HepG2 (cell line): ENCODE measurements at regions not wholly inside any gene's neighbourhood (a gene's known extent, or its start where the extent isn't known, plus 50 kb on each side); places are given as distances from the start of the nearest gene placed in this dataset.

ENCODE experiments used
- ATAC-seq: fragments of 200-7000 bp; cut with Tn5 transposase; 3 replicates; pipeline ENCODE4 v1.9.1; 2020; ENCODE audit warnings: mild to moderate bottlenecking, moderate library complexity
- BruUV-seq: library from RNA; stranded (reverse); fragments of 400-500 nt; replicated peaks from 2 replicates; lab custom pipeline; 2021; lab: Mats Ljungman, UMichigan
- CTCF ChIA-PET: fragments of 300-600 bp; formaldehyde crosslinking; extraction: SDS; loops from one replicate; lab custom pipeline; 2021; ENCODE audit warnings: low total read pairs, inconsistent platforms, low intra/inter-chr PET ratio; lab: Yijun Ruan, JAX
- POLR2A ChIA-PET: fragments of 350-600 bp; sonication (Branson Sonifier 250); formaldehyde crosslinking; loops from one replicate; lab custom pipeline; 2020; ENCODE audit warnings: antibody characterized with exemption, inconsistent platforms; lab: Yijun Ruan, JAX
- DNase-seq: peaks from one replicate; pipeline ENCODE4 v3.0.0-alpha.2; 2015; ENCODE audit warnings: low spot score
- FAIRE-seq: peaks from 3 replicates; lab custom pipeline; 2011; peaks lifted over from hg19 to GRCh38; lab: Jason Lieb, UNC
- H2AFZ ChIP-seq: one replicate; pipeline ENCODE4 v1.6.1; 2011; ENCODE audit warnings: low read length, inconsistent platforms
- H3K27ac ChIP-seq: fragments of 300-600 bp; 3 replicates; pipeline ENCODE4 v1.8.0; 2011; ENCODE audit warnings: mixed run types, mild to moderate bottlenecking, mixed read lengths, low read length, inconsistent platforms; ENCODE audit not compliant: insufficient read depth; ENCODE audit errors: extremely low read length
- H3K27me3 ChIP-seq, 2 experiments: fragments of 200-600 bp in 1 of 2; 2 replicates in 1 of 2; 3 replicates in 1 of 2; pipeline versions ENCODE4 v1.6.0 to v1.8.0; 2011; ENCODE audit warnings: low read length in 2 of 2, mild to moderate bottlenecking in 2 of 2, moderate library complexity in 2 of 2, inconsistent platforms in 1 of 2; ENCODE audit not compliant: insufficient read depth in 2 of 2, control insufficient read depth in 1 of 2
- H3K36me3 ChIP-seq, 2 experiments: fragments of 200-600 bp in 1 of 2; replicated peaks in 1 of 2; 2 replicates in 1 of 2; 3 replicates in 1 of 2; pipeline versions ENCODE4 v1.5.1 to v1.8.0; 2011; ENCODE audit warnings: low read length in 2 of 2, inconsistent platforms in 1 of 2; ENCODE audit not compliant: insufficient read depth in 2 of 2, control insufficient read depth in 1 of 2
- H3K4me1 ChIP-seq: 2 replicates; pipeline ENCODE4 v1.5.1; 2012; ENCODE audit warnings: low read length, inconsistent platforms; ENCODE audit not compliant: insufficient read depth
- H3K4me2 ChIP-seq: 2 replicates; pipeline ENCODE4 v1.6.0; 2011; ENCODE audit warnings: low read depth, low read length, inconsistent platforms
- H3K4me3 ChIP-seq, 3 experiments: fragments of 200-600 bp in 1 of 3; sonication (generic), shearing (Covaris generic) in 1 of 3; replicated peaks in 1 of 3; 2 replicates each; pipeline ENCODE4 v1.5.1; 2011 to 2016; ENCODE audit warnings: low read length in 3 of 3, inconsistent platforms in 2 of 3, low read depth in 2 of 3, mild to moderate bottlenecking in 2 of 3, control low read depth in 1 of 3, mixed read lengths in 1 of 3; ENCODE audit not compliant: insufficient read depth in 1 of 3
- H3K79me2 ChIP-seq: one replicate; pipeline ENCODE4 v1.6.1; 2011; ENCODE audit warnings: low read length, inconsistent platforms; ENCODE audit not compliant: insufficient read depth
- H3K9ac ChIP-seq: 2 replicates; pipeline ENCODE4 v1.6.0; 2011; ENCODE audit warnings: mild to moderate bottlenecking, low read depth, low read length, inconsistent platforms; ENCODE audit not compliant: insufficient read depth
- H3K9me3 ChIP-seq: 2 replicates; pipeline ENCODE4 v1.5.1; 2012; ENCODE audit warnings: mild to moderate bottlenecking, low read length
- H4K20me1 ChIP-seq: 2 replicates; pipeline ENCODE4 v1.6.0; 2011; ENCODE audit warnings: inconsistent platforms, mild to moderate bottlenecking, low read length, moderate library complexity; ENCODE audit not compliant: insufficient read depth
- ATAD3A ChIP-seq: sonication (generic); formaldehyde crosslinking; IDR thresholded peaks from 2 replicates; pipeline ENCODE4 v1.4.0; 2020; ENCODE audit warnings: missing genetic modification reagents
- CHCHD3 ChIP-seq: sonication (generic); formaldehyde crosslinking; IDR thresholded peaks from 2 replicates; pipeline ENCODE4 v1.8.0; 2022; ENCODE audit warnings: mild to moderate bottlenecking, missing genetic modification reagents, moderate library complexity
- ELF3 ChIP-seq: IDR thresholded peaks from 2 replicates; pipeline ENCODE4 v1.6.1; 2016; ENCODE audit warnings: missing genetic modification reagents, missing compliant biosample characterization
- EZH2 ChIP-seq: conservative IDR thresholded peaks from 2 replicates; pipeline ENCODE4 v1.6.1; 2012; ENCODE audit warnings: mild to moderate bottlenecking, low read depth, low read length, moderate library complexity
- IKZF5 ChIP-seq: IDR thresholded peaks from 2 replicates; pipeline ENCODE4 v1.6.1; 2018; ENCODE audit warnings: missing genetic modification reagents, mild to moderate bottlenecking, missing compliant biosample characterization
- KAT7 ChIP-seq: IDR thresholded peaks from 2 replicates; pipeline ENCODE4 v1.6.1; 2018; ENCODE audit warnings: borderline replicate concordance, missing compliant biosample characterization
- ZBTB7B ChIP-seq: sonication (generic); formaldehyde crosslinking; IDR thresholded peaks from 2 replicates; pipeline ENCODE4 v1.4.0; 2020; ENCODE audit warnings: missing genetic modification reagents
- ZFP41 ChIP-seq: sonication (generic); formaldehyde crosslinking; IDR thresholded peaks from 2 replicates; pipeline ENCODE4 v1.4.0; 2020; ENCODE audit warnings: mild to moderate bottlenecking, missing genetic modification reagents, borderline replicate concordance
- ZMYM3 ChIP-seq: sonication (generic); formaldehyde crosslinking; IDR thresholded peaks from 2 replicates; pipeline ENCODE4 v1.5.1; 2020; ENCODE audit warnings: mild to moderate bottlenecking, missing genetic modification reagents
- ZNF17 ChIP-seq: sonication (generic); formaldehyde crosslinking; IDR thresholded peaks from 2 replicates; pipeline ENCODE4 v1.5.0; 2020; ENCODE audit warnings: mild to moderate bottlenecking, missing genetic modification reagents
- ZNF335 ChIP-seq: sonication (generic); formaldehyde crosslinking; IDR thresholded peaks from 2 replicates; pipeline ENCODE4 v1.4.0; 2020; ENCODE audit warnings: missing genetic modification reagents
- ZNF383 ChIP-seq: sonication (generic); formaldehyde crosslinking; IDR thresholded peaks from 2 replicates; pipeline ENCODE4 v1.4.0; 2020; ENCODE audit warnings: missing genetic modification reagents, mild to moderate bottlenecking, borderline replicate concordance
- ZNF567 ChIP-seq: sonication (generic); formaldehyde crosslinking; IDR thresholded peaks from 2 replicates; pipeline ENCODE4 v1.8.1; 2023; ENCODE audit warnings: mild to moderate bottlenecking, missing genetic modification reagents, borderline replicate concordance
- ZNF589 ChIP-seq: sonication (generic); formaldehyde crosslinking; conservative IDR thresholded peaks from 2 replicates; pipeline ENCODE4 v1.8.0; 2022; ENCODE audit warnings: mild to moderate bottlenecking, moderate library complexity, missing genetic modification reagents
- ZNF660 ChIP-seq: sonication (generic); formaldehyde crosslinking; IDR thresholded peaks from 2 replicates; pipeline ENCODE4 v1.5.1; 2020; ENCODE audit warnings: mild to moderate bottlenecking, low read depth, missing genetic modification reagents, borderline replicate concordance
- ZNF720 ChIP-seq: sonication (generic); formaldehyde crosslinking; IDR thresholded peaks from 2 replicates; pipeline ENCODE4 v1.4.0; 2020; ENCODE audit warnings: missing genetic modification reagents
- ZNF768 ChIP-seq: sonication (generic); formaldehyde crosslinking; IDR thresholded peaks from 2 replicates; pipeline ENCODE4 v1.4.0; 2020; ENCODE audit warnings: missing genetic modification reagents
- ZSCAN30 ChIP-seq: sonication (generic); formaldehyde crosslinking; IDR thresholded peaks from 2 replicates; pipeline ENCODE4 v1.5.0; 2020; ENCODE audit warnings: mild to moderate bottlenecking, missing genetic modification reagents
- WGBS: methylation state at CpG from one replicate; pipeline ENCODE4 v1.1.6; 2017; ENCODE audit warnings: low lambda C conversion rate; 5-methylcytosine and 5-hydroxymethylcytosine counted together
- in situ Hi-C: cut with HindIII; loops from 2 replicates; pipeline ENCODE4 v1.10.0; 2017; ENCODE audit warnings: low pct_unique_long_range_greater_than_20kb; ENCODE audit not compliant: extremely low pct_ligation_motif_present
- intact Hi-C: fragments of 100-400 bp; cut with micrococcal nuclease; formaldehyde crosslinking; loops from one replicate; pipeline ENCODE4 v1.10.0; 2022; ENCODE audit not compliant: unreplicated experiment
- TF ChIP-seq, protein P1 (sequence below): sonication (generic); formaldehyde crosslinking; IDR thresholded peaks from 2 replicates; pipeline ENCODE4 v1.5.0; 2020; ENCODE audit warnings: missing genetic modification reagents

DNA sequence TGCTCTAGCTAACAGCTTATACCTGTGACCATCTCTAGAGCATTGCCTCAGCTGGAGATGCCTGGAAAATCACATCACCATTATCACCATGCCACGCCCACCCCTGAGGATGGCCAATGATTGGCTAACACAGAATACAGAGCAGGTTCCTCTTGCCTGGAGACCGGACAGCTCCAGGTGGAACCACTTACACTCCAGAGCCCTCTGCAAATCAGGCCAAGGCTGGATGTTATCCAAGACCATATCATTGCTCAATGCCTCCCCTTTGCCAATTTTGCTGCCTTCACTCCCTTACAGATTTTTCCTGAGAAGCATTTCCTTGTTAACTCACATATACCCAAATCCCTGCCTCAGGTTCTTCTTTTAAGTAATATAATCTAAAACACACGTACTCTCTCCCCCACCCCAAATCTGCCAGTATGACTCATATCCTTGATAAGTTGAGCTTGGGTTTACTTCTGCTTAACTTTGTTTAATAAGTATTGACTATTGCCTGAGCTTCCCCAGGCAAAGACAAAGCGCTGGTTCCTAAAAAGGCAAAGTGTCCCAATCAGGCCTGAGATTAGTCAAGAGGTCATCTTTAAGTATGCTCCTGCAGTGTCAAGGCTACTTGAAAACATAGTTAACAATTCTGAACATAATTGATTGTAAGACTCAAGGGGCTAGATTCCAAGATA, 309.6 kb downstream of the EPB41L4A start (continued):
- TF ChIP-seq ZNF567 (CRISPR knock-in tag), result no peak
- no peak for TF ChIP-seq ZNF589 (CRISPR knock-in tag)
- no peak for TF ChIP-seq ZMYM3 (CRISPR knock-in tag)
- TF ChIP-seq EZH2, result no peak
- no peak for TF ChIP-seq KAT7 (CRISPR knock-in tag)
- no peak for TF ChIP-seq ELF3
- TF ChIP-seq CHCHD3 (CRISPR knock-in tag), result no peak
- no peak for TF ChIP-seq ZBTB7B (CRISPR knock-in tag)
- no peak for TF ChIP-seq ZNF17
- TF ChIP-seq ZNF720 (CRISPR knock-in tag), result no peak
- TF ChIP-seq ZNF383 (CRISPR knock-in tag), result no peak
- TF ChIP-seq ZSCAN30 (CRISPR knock-in tag), result no peak

GRCh38 chr5:112106878-112107277, 312.2 kb downstream of the EPB41L4A start:
- BruUV-seq, result no TSS peak
- H3K4me2 ChIP-seq, result no peak overlapping the region

More at GRCh38 chr5:112106878-112107277, 312.2 kb downstream of the EPB41L4A start:
- no peak for DNase-seq
- Histone ChIP-seq H3K36me3 (no peaks in the 10 kb centered on the region), H4K20me1 (no peaks in the 10 kb centered on the region), H2AFZ (no peak overlapping the region), H3K79me2 (no peaks in the 10 kb centered on the region), H3K4me3 (no peak overlapping the region), H3K27ac (no peak overlapping the region), H3K4me1 (no peaks in the 10 kb centered on the region), H3K27me3 (no peaks in the 10 kb centered on the region), H3K9me3 (no peaks in the 10 kb centered on the region), H3K9ac (no peak overlapping the region)
- ChIA-PET POLR2A (no interaction called here), CTCF (no interaction called here)
- no peak for FAIRE-seq
- TF ChIP-seq ZFP41 (CRISPR knock-in tag) (no peak), IKZF5 (CRISPR knock-in tag) (no peak), ZNF660 (CRISPR knock-in tag) (no peak), ATAD3A (CRISPR knock-in tag) (no peak), ZNF335 (CRISPR knock-in tag) (no peak), ZNF768 (CRISPR knock-in tag) (no peak)
- TF ChIP-seq, protein P1, sequence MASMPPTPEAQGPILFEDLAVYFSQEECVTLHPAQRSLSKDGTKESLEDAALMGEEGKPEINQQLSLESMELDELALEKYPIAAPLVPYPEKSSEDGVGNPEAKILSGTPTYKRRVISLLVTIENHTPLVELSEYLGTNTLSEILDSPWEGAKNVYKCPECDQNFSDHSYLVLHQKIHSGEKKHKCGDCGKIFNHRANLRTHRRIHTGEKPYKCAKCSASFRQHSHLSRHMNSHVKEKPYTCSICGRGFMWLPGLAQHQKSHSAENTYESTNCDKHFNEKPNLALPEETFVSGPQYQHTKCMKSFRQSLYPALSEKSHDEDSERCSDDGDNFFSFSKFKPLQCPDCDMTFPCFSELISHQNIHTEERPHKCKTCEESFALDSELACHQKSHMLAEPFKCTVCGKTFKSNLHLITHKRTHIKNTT (CRISPR knock-in tag), result no peak
- intact Hi-C loops, result no loop called here
- ATAC-seq, result no peak
- in situ Hi-C loops, result no loop called here
- 0% methylated on average over 2 of the region's 2 CpGs for WGBS
